ENCODE measurements at regions not wholly inside any gene's neighbourhood (a gene's known extent, or its start where the extent isn't known, plus 50 kb on each side); places are given as distances from the start of the nearest gene placed in this dataset.

DNA sequence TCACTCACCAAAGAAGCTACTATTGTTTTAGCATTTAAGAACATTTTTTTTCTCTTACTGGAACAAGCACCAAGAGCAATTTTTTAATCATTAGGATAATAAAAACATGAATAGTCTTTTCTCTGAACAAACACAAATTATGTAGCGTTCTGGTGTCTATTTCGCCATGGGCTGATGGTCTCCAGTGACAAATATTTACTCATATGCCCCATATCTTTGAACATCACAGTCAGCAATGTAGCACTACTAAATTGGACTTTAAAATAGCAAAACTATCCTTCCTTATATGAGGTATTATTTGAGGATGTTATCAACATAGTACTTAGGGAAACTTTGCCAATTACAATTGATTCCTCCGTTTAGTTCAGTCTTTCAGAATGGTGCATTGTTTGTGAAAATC lies 1326.0 kb upstream of the ZEB2 start:
- Histone ChIP-seq H3K9ac (ENCODE audit: low read length) (no peak overlapping the region), H3K9me3 (ENCODE audit: control insufficient read depth, insufficient read depth, low read depth, low read length) (no peaks in the 10 kb centered on the region), H3K36me3 (ENCODE audit: control insufficient read depth, insufficient read depth, low read length) (no peaks in the 10 kb centered on the region), H3K4me1 (ENCODE audit: control insufficient read depth, insufficient read depth, low read length) (no peaks in the 10 kb centered on the region), H3K27me3 (ENCODE audit: control insufficient read depth, insufficient read depth, low read length) (no peaks in the 10 kb centered on the region), H3K4me3 (ENCODE audit: low read depth, low read length) (no peak overlapping the region), H3K27ac (ENCODE audit: low read depth, low read length) (no peak overlapping the region)

DNA sequence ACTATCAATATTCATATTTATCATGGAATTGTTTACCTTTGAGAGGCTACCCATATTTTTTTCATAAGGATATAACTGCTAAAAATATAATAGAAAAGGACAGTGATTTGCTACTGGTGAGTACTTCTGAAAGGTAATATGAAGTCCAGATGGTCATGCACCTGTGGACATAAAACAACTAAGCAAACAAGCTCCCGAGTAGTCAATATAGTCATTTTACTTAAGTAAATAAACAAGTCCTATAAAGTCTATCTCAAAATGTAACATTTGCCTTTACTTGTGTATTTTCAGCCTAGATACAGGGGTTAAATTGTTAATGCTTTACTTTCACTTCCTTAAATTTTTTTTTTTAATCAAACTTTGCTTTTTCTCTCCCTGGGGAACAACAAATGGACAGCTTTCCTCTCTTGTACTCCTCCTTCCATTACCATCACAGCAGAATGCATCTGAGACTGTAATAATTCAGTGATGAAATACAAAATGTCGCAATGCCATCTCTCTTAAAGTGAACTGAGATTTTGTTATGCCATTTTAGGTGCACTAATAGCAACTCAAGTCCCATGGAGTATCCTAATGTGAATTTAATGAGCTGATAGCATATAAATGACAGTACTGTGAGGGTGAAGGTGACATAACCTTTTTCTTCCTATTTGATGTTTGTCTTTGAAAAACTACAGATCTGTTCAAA lies 1325.4 kb upstream of the ZEB2 start:
- no peaks in the 10 kb centered on the region for H3K27me3 ChIP-seq (ENCODE audit: control insufficient read depth, insufficient read depth, low read length)
- H3K9ac ChIP-seq (ENCODE audit: low read length): no peak overlapping the region
- H3K4me3 ChIP-seq (ENCODE audit: low read depth, low read length): no peak overlapping the region
- no peaks in the 10 kb centered on the region for H3K9me3 ChIP-seq (ENCODE audit: control insufficient read depth, insufficient read depth, low read depth, low read length)
- H3K27ac ChIP-seq (ENCODE audit: low read depth, low read length): no peak overlapping the region
- H3K4me1 ChIP-seq (ENCODE audit: control insufficient read depth, insufficient read depth, low read length): no peaks in the 10 kb centered on the region
- H3K36me3 ChIP-seq (ENCODE audit: control insufficient read depth, insufficient read depth, low read length): no peaks in the 10 kb centered on the region

GRCh38 chr2:145841973-145842372 lies 1322.1 kb upstream of the ZEB2 start:
- no peak overlapping the region for H3K9ac ChIP-seq (ENCODE audit: low read length)
- no peaks in the 10 kb centered on the region for H3K27me3 ChIP-seq (ENCODE audit: control insufficient read depth, insufficient read depth, low read length)
- H3K4me3 ChIP-seq (ENCODE audit: low read depth, low read length): no peak overlapping the region
- no peak overlapping the region for H3K27ac ChIP-seq (ENCODE audit: low read depth, low read length)
- no peaks in the 10 kb centered on the region for H3K36me3 ChIP-seq (ENCODE audit: control insufficient read depth, insufficient read depth, low read length)
- no peaks in the 10 kb centered on the region for H3K4me1 ChIP-seq (ENCODE audit: control insufficient read depth, insufficient read depth, low read length)
- no peaks in the 10 kb centered on the region for H3K9me3 ChIP-seq (ENCODE audit: control insufficient read depth, insufficient read depth, low read depth, low read length)

DNA sequence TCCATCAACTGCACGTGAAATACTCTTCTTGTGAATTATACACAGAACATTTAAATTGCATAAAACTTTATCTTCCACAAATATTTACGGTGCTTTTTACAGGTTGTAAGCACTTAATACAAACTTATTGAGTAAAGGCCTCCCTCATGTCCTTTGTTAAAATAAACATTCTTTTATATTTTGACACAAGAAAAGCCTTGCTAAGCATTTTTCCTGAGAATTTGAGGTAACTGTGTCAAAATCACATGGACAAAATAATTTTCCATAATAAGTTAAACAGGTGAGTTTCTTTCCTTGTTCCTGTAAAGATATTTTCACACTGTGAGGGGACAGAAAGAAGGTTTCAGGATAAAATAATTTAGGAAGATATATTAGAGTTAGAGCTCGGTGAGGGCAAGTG lies 1317.1 kb upstream of the ZEB2 start:
- H3K4me3 ChIP-seq (ENCODE audit: low read depth, low read length): no peak overlapping the region
- H3K9me3 ChIP-seq (ENCODE audit: control insufficient read depth, insufficient read depth, low read depth, low read length): no peaks in the 10 kb centered on the region
- no peak overlapping the region for H3K9ac ChIP-seq (ENCODE audit: low read length)
- no peaks in the 10 kb centered on the region for H3K27me3 ChIP-seq (ENCODE audit: control insufficient read depth, insufficient read depth, low read length)
- H3K4me1 ChIP-seq (ENCODE audit: control insufficient read depth, insufficient read depth, low read length): no peaks in the 10 kb centered on the region
- no peak overlapping the region for H3K27ac ChIP-seq (ENCODE audit: low read depth, low read length)
- H3K36me3 ChIP-seq (ENCODE audit: control insufficient read depth, insufficient read depth, low read length): no peaks in the 10 kb centered on the region

DNA sequence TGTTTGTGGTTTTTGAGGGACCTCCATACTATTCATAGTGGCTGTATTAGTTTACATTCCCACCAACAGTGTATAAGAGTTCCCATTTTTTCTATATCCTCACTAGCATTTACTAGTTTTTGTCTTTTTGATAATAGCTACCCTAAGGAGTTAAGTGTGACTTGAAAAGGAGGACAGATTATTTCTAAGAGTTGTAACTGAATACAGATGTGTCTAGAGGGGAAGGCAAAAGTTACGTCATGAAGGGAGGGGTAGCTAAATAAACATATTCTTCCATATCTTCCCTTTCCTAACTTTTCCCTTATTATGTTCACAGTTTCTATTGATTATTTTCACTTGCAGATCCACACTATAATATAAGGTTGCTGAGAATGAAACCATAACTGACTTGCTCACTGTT lies 1315.7 kb upstream of the ZEB2 start:
- Histone ChIP-seq H3K9me3 (ENCODE audit: control insufficient read depth, insufficient read depth, low read depth, low read length) (no peaks in the 10 kb centered on the region), H3K4me3 (ENCODE audit: low read depth, low read length) (no peak overlapping the region), H3K27me3 (ENCODE audit: control insufficient read depth, insufficient read depth, low read length) (no peaks in the 10 kb centered on the region), H3K9ac (ENCODE audit: low read length) (no peak overlapping the region), H3K36me3 (ENCODE audit: control insufficient read depth, insufficient read depth, low read length) (no peaks in the 10 kb centered on the region), H3K4me1 (ENCODE audit: control insufficient read depth, insufficient read depth, low read length) (no peaks in the 10 kb centered on the region), H3K27ac (ENCODE audit: low read depth, low read length) (no peak overlapping the region)

GRCh38 chr2:145832681-145833080 lies 1312.8 kb upstream of the ZEB2 start:
- H3K4me3 ChIP-seq (ENCODE audit: low read depth, low read length): no peak overlapping the region
- no peaks in the 10 kb centered on the region for H3K36me3 ChIP-seq (ENCODE audit: control insufficient read depth, insufficient read depth, low read length)
- no peaks in the 10 kb centered on the region for H3K9me3 ChIP-seq (ENCODE audit: control insufficient read depth, insufficient read depth, low read depth, low read length)
- H3K9ac ChIP-seq (ENCODE audit: low read length): no peak overlapping the region
- no peaks in the 10 kb centered on the region for H3K4me1 ChIP-seq (ENCODE audit: control insufficient read depth, insufficient read depth, low read length)
- H3K27me3 ChIP-seq (ENCODE audit: control insufficient read depth, insufficient read depth, low read length): no peaks in the 10 kb centered on the region
- no peak overlapping the region for H3K27ac ChIP-seq (ENCODE audit: low read depth, low read length)

DNA sequence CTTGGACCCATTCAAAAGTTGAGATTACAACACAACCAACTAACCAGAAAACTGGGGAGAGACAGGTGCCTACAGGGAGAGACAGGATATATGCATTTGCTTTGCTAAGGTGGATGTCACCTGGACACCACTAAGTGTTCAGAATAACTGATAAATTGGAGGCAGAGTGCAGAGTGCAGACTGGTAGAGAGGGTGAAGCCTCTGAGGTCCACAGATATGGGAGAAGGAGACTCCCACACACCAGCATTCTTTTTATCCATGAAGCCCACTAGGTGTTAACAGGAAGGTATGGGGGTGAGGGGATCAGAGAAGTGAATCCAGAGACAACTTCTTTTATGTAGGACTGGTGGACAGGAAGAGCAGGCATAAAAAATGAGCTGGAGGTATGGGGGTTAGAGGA lies 1310.0 kb upstream of the ZEB2 start:
- H3K27me3 ChIP-seq (ENCODE audit: control insufficient read depth, insufficient read depth, low read length): no peaks in the 10 kb centered on the region
- no peaks in the 10 kb centered on the region for H3K4me1 ChIP-seq (ENCODE audit: control insufficient read depth, insufficient read depth, low read length)
- no peak overlapping the region for H3K27ac ChIP-seq (ENCODE audit: low read depth, low read length)

DNA sequence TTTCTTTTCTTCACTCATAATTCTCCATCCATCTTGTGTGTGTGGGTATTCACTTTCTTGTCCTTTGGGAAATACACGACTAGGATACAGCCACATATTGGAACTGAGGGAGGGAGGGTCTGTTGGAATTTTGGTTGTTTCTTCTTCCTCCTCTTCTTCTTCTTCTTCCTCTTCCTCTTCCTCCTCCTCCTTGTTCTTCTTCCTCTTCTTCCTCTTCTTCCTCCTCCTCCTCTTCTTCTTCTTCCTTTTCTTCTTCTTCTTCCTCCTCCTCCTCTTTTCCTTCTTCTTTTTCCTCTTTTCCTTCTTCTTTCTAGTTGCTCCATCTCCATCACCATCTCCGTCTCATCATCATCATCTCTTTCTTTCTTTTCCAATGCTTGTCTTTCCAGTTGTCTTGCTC lies 1307.3 kb upstream of the ZEB2 start:
- no peaks in the 10 kb centered on the region for H3K36me3 ChIP-seq (ENCODE audit: control insufficient read depth, insufficient read depth, low read length)
- no peaks in the 10 kb centered on the region for H3K27me3 ChIP-seq (ENCODE audit: control insufficient read depth, insufficient read depth, low read length)
- H3K27ac ChIP-seq (ENCODE audit: low read depth, low read length): no peak overlapping the region
- no peak overlapping the region for H3K9ac ChIP-seq (ENCODE audit: low read length)
- H3K4me1 ChIP-seq (ENCODE audit: control insufficient read depth, insufficient read depth, low read length): peaks cover 7% of the 10 kb centered on the region; the same call in 1 of the 2 replicates
- H3K9me3 ChIP-seq (ENCODE audit: control insufficient read depth, insufficient read depth, low read depth, low read length): no peaks in the 10 kb centered on the region
- H3K4me3 ChIP-seq (ENCODE audit: low read depth, low read length): no peak overlapping the region

More for the DNA sequence above, 1310.0 kb upstream of the ZEB2 start:
- Histone ChIP-seq H3K9ac (ENCODE audit: low read length) (no peak overlapping the region), H3K9me3 (ENCODE audit: control insufficient read depth, insufficient read depth, low read depth, low read length) (no peaks in the 10 kb centered on the region), H3K36me3 (ENCODE audit: control insufficient read depth, insufficient read depth, low read length) (no peaks in the 10 kb centered on the region), H3K4me3 (ENCODE audit: low read depth, low read length) (no peak overlapping the region)

- Histone ChIP-seq H3K4me1 (ENCODE audit: control insufficient read depth, insufficient read depth, low read length) (peaks cover 7% of the 10 kb centered on the region; the same call in 1 of the 2 replicates), H3K4me3 (ENCODE audit: low read depth, low read length) (no peak overlapping the region), H3K9me3 (ENCODE audit: control insufficient read depth, insufficient read depth, low read depth, low read length) (no peaks in the 10 kb centered on the region), H3K27me3 (ENCODE audit: control insufficient read depth, insufficient read depth, low read length) (no peaks in the 10 kb centered on the region), H3K27ac (ENCODE audit: low read depth, low read length) (no peak overlapping the region), H3K9ac (ENCODE audit: low read length) (no peak overlapping the region), H3K36me3 (ENCODE audit: control insufficient read depth, insufficient read depth, low read length) (no peaks in the 10 kb centered on the region)
Measured at GRCh38 chr2:145824384-145824783, 1304.5 kb upstream of the ZEB2 start.

- no peaks in the 10 kb centered on the region for H3K36me3 ChIP-seq (ENCODE audit: control insufficient read depth, insufficient read depth, low read length)
Measured at GRCh38 chr2:145822892-145823534, 1303.1 kb upstream of the ZEB2 start.

DNA sequence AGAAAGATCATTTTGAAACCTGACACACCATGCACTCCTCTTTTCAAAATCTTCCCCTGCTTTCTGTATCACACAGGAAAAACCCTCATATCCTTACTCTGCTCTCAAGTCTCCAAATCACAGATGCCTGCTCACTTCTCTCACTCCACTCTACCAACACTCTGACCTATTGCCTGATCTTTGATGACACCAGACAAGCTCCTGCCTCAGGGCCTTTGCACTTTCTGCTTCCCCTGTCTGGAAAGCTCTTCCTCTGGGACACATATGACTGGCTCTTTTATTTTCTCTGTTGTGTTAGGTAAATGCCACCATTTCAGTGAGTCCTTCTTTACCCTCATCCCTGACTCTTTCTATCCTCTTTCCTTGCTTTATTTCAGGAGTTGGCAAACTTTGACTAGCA lies 1300.7 kb upstream of the ZEB2 start:
- Histone ChIP-seq H3K27ac (ENCODE audit: low read depth, low read length) (no peak overlapping the region), H3K27me3 (ENCODE audit: control insufficient read depth, insufficient read depth, low read length) (no peaks in the 10 kb centered on the region), H3K4me1 (ENCODE audit: control insufficient read depth, insufficient read depth, low read length) (peaks cover 7% of the 10 kb centered on the region; the same call in 1 of the 2 replicates), H3K4me3 (ENCODE audit: low read depth, low read length) (no peak overlapping the region), H3K36me3 (ENCODE audit: control insufficient read depth, insufficient read depth, low read length) (no peaks in the 10 kb centered on the region), H3K9me3 (ENCODE audit: control insufficient read depth, insufficient read depth, low read depth, low read length) (no peaks in the 10 kb centered on the region), H3K9ac (ENCODE audit: low read length) (no peak overlapping the region)

More at GRCh38 chr2:145822892-145823534, 1303.1 kb upstream of the ZEB2 start:
- Histone ChIP-seq H3K27ac (ENCODE audit: low read depth, low read length) (no peak overlapping the region), H3K4me3 (ENCODE audit: low read depth, low read length) (no peak overlapping the region), H3K9ac (ENCODE audit: low read length) (no peak overlapping the region), H3K9me3 (ENCODE audit: control insufficient read depth, insufficient read depth, low read depth, low read length) (no peaks in the 10 kb centered on the region), H3K27me3 (ENCODE audit: control insufficient read depth, insufficient read depth, low read length) (no peaks in the 10 kb centered on the region), H3K4me1 (ENCODE audit: control insufficient read depth, insufficient read depth, low read length) (peaks cover 7% of the 10 kb centered on the region; the same call in 1 of the 2 replicates)

Data from HUES6 (cell line).